Adrenal gland (tissue), 9 donors: ENCODE measurements at regions not wholly inside any gene's neighbourhood (a gene's known extent, or its start where the extent isn't known, plus 50 kb on each side); places are given as distances from the start of the nearest gene placed in this dataset.
"Not testable (repeated sequence)": the region's sequence is repeated elsewhere in the genome, so short reads cannot be mapped to it uniquely, and the experiment has no call there.

ENCODE experiments used
- DNase-seq, 7 donors: peaks; one replicate each; pipeline ENCODE4 v3.0.0-alpha.2; 2019 to 2020
- H3K27ac ChIP-seq, 5 donors: fragments of 200-600 bp; sonication (generic) in 4 of 5; 1 replicate in 3 of 5; 2 replicates in 2 of 5; pipeline versions ENCODE4 v1.5.1 to v1.8.0; 2016 to 2020; ENCODE audit warnings: mild to moderate bottlenecking in 1 of 5
- H3K27me3 ChIP-seq: fragments of 200-600 bp; 2 replicates; pipeline ENCODE4 v1.8.0; 2021
- H3K36me3 ChIP-seq, 2 donors: fragments of 200-600 bp; replicated peaks in 1 of 2; 1 replicate in 1 of 2; 2 replicates in 1 of 2; pipeline versions ENCODE4 v1.5.1 to v1.8.0; 2018 to 2022
- H3K4me1 ChIP-seq, 2 donors: fragments of 200-600 bp; replicated peaks in 1 of 2; 1 replicate in 1 of 2; 2 replicates in 1 of 2; pipeline versions ENCODE4 v1.5.1 to v1.8.0; 2018 to 2021
- H3K4me3 ChIP-seq, 4 donors: fragments of 200-600 bp; sonication (generic) in 3 of 4; one replicate each; pipeline ENCODE4 v1.5.1; 2016 to 2018
- H3K9me3 ChIP-seq, 3 donors: fragments of 200-600 bp; sonication (generic) in 1 of 3; replicated peaks in 1 of 3; 1 replicate in 2 of 3; 2 replicates in 1 of 3; pipeline versions ENCODE4 v1.5.1 to v1.8.0; 2016 to 2021
- CTCF ChIP-seq, 6 experiments: fragments of 450-650 bp in 4 of 6; fragments of 200-600 bp in 2 of 6; sonication (generic) in 1 of 6; IDR thresholded peaks; 1 replicate in 5 of 6; 2 replicates in 1 of 6; pipeline versions ENCODE4 v1.5.1 to v1.8.0; 2016 to 2021; ENCODE audit warnings: antibody characterized with exemption in 6 of 6, mild to moderate bottlenecking in 2 of 6, moderate library complexity in 1 of 6
- POLR2A ChIP-seq, 2 donors: fragments of 450-650 bp; IDR thresholded peaks; one replicate each; pipeline ENCODE4 v1.6.1; 2017; ENCODE audit warnings: antibody characterized with exemption in 2 of 2, mild to moderate bottlenecking in 2 of 2, moderate library complexity in 1 of 2
- WGBS, 4 donors: extraction: QIAGEN DNeasy Blood & Tissue Kit in 2 of 4; methylation state at CpG; one replicate each; pipeline versions ENCODE4 v1.1.5 to v1.1.7; 2013 to 2017; 5-methylcytosine and 5-hydroxymethylcytosine counted together
- intact Hi-C, 2 donors: fragments of 100-400 bp; cut with DNase I; formaldehyde crosslinking; loops; one replicate each; pipeline versions ENCODE4 v1.14.1 to v1.15.0; 2022 to 2023
- donor health status: healthy with polysubstance abuse.
- donor health status: Bipolar disorder and iron deficiency.
- donor health status: DM: yes; HTN: yes; CAD: no.
- donor health status: DM: no; HTN: no; CAD: no.
- donor health status: DM: no; HTN: no; CAD: no.

- Histone ChIP-seq H3K4me3 (no peak overlapping the region), H3K27me3 (no peaks in the 10 kb centered on the region), H3K9me3 (no peaks in the 10 kb centered on the region), H3K27ac (no peak overlapping the region), H3K36me3 (no peaks in the 10 kb centered on the region), H3K4me1 (no peaks in the 10 kb centered on the region)
- 65 to 88% (median 82%) methylated on average over 2 of the region's 2 CpGs for WGBS, 4 donors
- intact Hi-C loops: no loop called here
- TF ChIP-seq CTCF (IDR thresholded peaks at IDR 0.05) (no peak), POLR2A (IDR thresholded peaks at IDR 0.05) (no peak)
- DNase-seq: no peak
Observed at GRCh38 chr2:22185251-22185650, 1061.5 kb downstream of the TDRD15 start.

- H3K27ac ChIP-seq, H3K4me1 ChIP-seq, DNase-seq, intact Hi-C loops, H3K27me3 ChIP-seq, H3K36me3 ChIP-seq, H3K4me3 ChIP-seq, H3K9me3 ChIP-seq: not testable (repeated sequence)
- WGBS, 4 donors: 94 to 96% (median 96%) methylated on average over 15 to 38 of the region's 38 CpGs
Observed at GRCh38 chr2:22186261-22186828, 1062.6 kb downstream of the TDRD15 start.

GRCh38 chr2:22189893-22190480, 1066.2 kb downstream of the TDRD15 start:
- 85 to 94% (median 86%) methylated on average over 1 of the region's 1 CpG for WGBS, 4 donors
- Histone ChIP-seq H3K4me1 (no peaks in the 10 kb centered on the region), H3K36me3 (no peaks in the 10 kb centered on the region), H3K27me3 (no peaks in the 10 kb centered on the region), H3K9me3 (no peaks in the 10 kb centered on the region), H3K4me3 (no peak overlapping the region), H3K27ac (no peak overlapping the region)
- TF ChIP-seq CTCF (IDR thresholded peaks at IDR 0.05): no peak
- intact Hi-C loops: no loop called here
- DNase-seq: no peak

- intact Hi-C loops: no loop called here
- H3K9me3 ChIP-seq: no peaks in the 10 kb centered on the region
- H3K4me1 ChIP-seq: no peaks in the 10 kb centered on the region
- 81 to 100% (median 90%) methylated on average over 1 of the region's 1 CpG for WGBS, 4 donors
- TF ChIP-seq POLR2A (IDR thresholded peaks at IDR 0.05) (no peak), CTCF (IDR thresholded peaks at IDR 0.05) (no peak)
- H3K36me3 ChIP-seq: no peaks in the 10 kb centered on the region
- H3K27me3 ChIP-seq: no peaks in the 10 kb centered on the region
- no peak overlapping the region for H3K27ac ChIP-seq
- no peak for DNase-seq
- H3K4me3 ChIP-seq: no peak overlapping the region
Observed at GRCh38 chr2:22194218-22194617, 1070.5 kb downstream of the TDRD15 start.

- TF ChIP-seq CTCF (IDR thresholded peaks at IDR 0.05): no peak
- no peak for TF ChIP-seq POLR2A (IDR thresholded peaks at IDR 0.05)
- Histone ChIP-seq H3K27me3 (no peaks in the 10 kb centered on the region), H3K4me1 (no peaks in the 10 kb centered on the region), H3K4me3 (no peak overlapping the region), H3K9me3 (no peaks in the 10 kb centered on the region), H3K27ac (no peak overlapping the region), H3K36me3 (no peaks in the 10 kb centered on the region)
- WGBS, 4 donors: 72 to 86% (median 80%) methylated on average over 2 of the region's 2 CpGs
- no peak for DNase-seq
- intact Hi-C loops: no loop called here
Observed at GRCh38 chr2:22196806-22197205, 1073.0 kb downstream of the TDRD15 start.
